Osteocyte (in vitro differentiated cells): ENCODE measurements at regions not wholly inside any gene's neighbourhood (a gene's known extent, or its start where the extent isn't known, plus 50 kb on each side); places are given as distances from the start of the nearest gene placed in this dataset.

Experiments used
- DNase-seq: peaks from one replicate; pipeline ENCODE4 v3.0.0; 2021; ENCODE audit warnings: mixed read lengths; ENCODE audit not compliant: unreplicated experiment; ENCODE audit errors: extremely low spot score
- H3K27ac Mint-ChIP-seq: one replicate; pipeline ENCODE4 v1.8.0; 2021; ENCODE audit warnings: mild to moderate bottlenecking, mixed read lengths; ENCODE audit not compliant: unreplicated experiment
- H3K27me3 Mint-ChIP-seq: one replicate; pipeline ENCODE4 v1.8.0; 2021; ENCODE audit warnings: mixed read lengths; ENCODE audit not compliant: unreplicated experiment
- H3K36me3 Mint-ChIP-seq: one replicate; pipeline ENCODE4 v1.8.0; 2021; ENCODE audit warnings: mixed read lengths; ENCODE audit not compliant: unreplicated experiment
- H3K4me1 Mint-ChIP-seq: one replicate; pipeline ENCODE4 v1.8.0; 2021; ENCODE audit warnings: mixed read lengths; ENCODE audit not compliant: unreplicated experiment
- H3K4me3 Mint-ChIP-seq: one replicate; pipeline ENCODE4 v1.8.0; 2021; ENCODE audit warnings: mild to moderate bottlenecking, moderate library complexity, mixed read lengths; ENCODE audit not compliant: unreplicated experiment
- H3K9me3 Mint-ChIP-seq: one replicate; pipeline ENCODE4 v1.8.0; 2021; ENCODE audit warnings: mixed read lengths; ENCODE audit not compliant: unreplicated experiment
- TF ChIP-seq, protein P1 (sequence below): fragments of 200-600 bp; sonication (generic); IDR thresholded peaks from 2 replicates; pipeline ENCODE4 v1.5.0; 2021; ENCODE audit warnings: antibody characterized with exemption, mild to moderate bottlenecking, moderate library complexity

DNA sequence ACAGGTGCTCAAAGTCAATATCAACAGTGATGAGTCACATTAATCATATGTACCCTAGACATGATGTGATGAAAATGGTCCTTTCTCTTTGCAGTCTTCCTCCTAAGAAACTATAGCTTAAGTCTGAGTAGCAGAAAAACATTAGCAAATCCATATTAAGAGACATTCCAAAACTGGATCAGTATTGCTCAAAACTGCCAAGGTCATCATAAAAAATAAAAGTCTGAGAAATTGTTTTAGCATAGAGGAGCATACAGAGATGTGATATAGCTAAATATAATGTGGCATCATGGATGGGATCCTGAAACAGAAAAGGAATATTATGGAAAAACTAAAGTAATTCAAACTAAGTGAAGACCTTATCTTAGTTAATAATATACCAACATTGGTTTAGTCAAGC is 1316.1 kb downstream of the SUCLG1 start:
- Mint-ChIP-seq H3K27me3 (peaks cover 13% of the 10 kb centered on the region), H3K4me3 (no peak overlapping the region), H3K4me1 (no peaks in the 10 kb centered on the region), H3K27ac (no peak overlapping the region), H3K9me3 (no peaks in the 10 kb centered on the region), H3K36me3 (no peaks in the 10 kb centered on the region)
- DNase-seq, result no peak
- TF ChIP-seq, protein P1, sequence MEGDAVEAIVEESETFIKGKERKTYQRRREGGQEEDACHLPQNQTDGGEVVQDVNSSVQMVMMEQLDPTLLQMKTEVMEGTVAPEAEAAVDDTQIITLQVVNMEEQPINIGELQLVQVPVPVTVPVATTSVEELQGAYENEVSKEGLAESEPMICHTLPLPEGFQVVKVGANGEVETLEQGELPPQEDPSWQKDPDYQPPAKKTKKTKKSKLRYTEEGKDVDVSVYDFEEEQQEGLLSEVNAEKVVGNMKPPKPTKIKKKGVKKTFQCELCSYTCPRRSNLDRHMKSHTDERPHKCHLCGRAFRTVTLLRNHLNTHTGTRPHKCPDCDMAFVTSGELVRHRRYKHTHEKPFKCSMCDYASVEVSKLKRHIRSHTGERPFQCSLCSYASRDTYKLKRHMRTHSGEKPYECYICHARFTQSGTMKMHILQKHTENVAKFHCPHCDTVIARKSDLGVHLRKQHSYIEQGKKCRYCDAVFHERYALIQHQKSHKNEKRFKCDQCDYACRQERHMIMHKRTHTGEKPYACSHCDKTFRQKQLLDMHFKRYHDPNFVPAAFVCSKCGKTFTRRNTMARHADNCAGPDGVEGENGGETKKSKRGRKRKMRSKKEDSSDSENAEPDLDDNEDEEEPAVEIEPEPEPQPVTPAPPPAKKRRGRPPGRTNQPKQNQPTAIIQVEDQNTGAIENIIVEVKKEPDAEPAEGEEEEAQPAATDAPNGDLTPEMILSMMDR, result no peak

DNA sequence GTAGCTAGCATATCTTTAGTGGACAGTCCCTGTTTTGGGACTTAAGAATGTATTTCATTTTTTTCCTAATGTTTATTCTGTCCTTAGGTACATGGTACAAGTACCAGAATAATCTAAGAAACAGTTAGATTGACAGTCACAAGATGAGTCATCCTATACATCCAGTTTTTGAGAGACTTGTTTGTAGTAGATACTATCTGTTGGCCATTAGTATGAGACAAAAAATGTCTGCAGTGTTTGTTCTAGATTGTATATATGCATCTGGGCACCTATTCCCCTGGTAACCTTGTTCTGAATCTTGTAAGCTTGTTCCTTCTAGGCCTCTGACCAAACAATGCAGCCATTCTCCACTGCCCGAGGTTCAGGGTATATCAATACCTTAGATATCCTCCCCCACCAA is 1343.5 kb downstream of the SUCLG1 start:
- TF ChIP-seq, protein P1, result no peak
- Mint-ChIP-seq H3K4me1 (peaks cover 4% of the 10 kb centered on the region), H3K9me3 (no peaks in the 10 kb centered on the region), H3K27ac (no peak overlapping the region), H3K4me3 (no peak overlapping the region), H3K36me3 (no peaks in the 10 kb centered on the region), H3K27me3 (no peaks in the 10 kb centered on the region)
- DNase-seq, result no peak

DNA sequence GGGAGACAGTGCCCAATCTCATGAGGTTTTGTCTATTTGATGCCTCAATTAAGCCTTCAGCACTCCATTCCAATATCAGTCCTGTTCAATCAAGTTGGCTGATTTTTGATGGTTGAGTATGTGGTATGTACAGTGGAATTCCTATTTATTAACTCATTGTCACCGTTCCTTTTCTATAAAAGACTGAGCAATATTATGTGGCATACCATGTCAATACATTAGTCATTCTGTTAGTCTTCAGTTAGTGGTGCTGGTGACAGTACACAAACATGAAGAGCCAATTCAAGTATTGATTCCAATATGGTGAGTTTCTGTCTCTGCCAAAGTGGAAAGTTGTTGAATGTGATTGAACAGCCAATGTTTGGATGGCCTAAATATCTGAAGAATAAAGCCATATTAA is 1343.9 kb downstream of the SUCLG1 start:
- H3K4me3 Mint-ChIP-seq, result no peak overlapping the region
- DNase-seq, result no peak
- H3K27me3 Mint-ChIP-seq, result no peaks in the 10 kb centered on the region
- no peaks in the 10 kb centered on the region for H3K9me3 Mint-ChIP-seq
- TF ChIP-seq, protein P1, result no peak
- no peak overlapping the region for H3K27ac Mint-ChIP-seq
- H3K36me3 Mint-ChIP-seq, result no peaks in the 10 kb centered on the region
- H3K4me1 Mint-ChIP-seq, result peaks cover 4% of the 10 kb centered on the region

DNA sequence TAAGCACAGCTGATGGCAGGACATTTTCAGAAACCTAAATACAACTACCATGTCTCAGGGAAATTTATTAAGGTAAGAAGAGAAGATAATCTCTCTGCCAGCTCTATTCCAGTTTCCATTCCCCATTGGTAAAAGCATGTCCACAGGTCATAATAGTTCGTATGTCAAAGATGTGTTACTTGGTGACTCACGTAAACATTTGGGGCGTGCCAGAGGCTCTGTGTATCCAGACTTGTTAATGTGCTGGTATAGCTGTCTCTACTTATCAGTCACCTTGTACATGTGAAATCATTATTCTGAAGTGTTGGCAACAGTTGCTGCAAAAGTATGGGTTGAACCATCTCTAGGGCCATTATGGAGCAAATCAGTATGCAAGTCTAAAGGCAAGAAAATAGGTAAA is 1345.1 kb downstream of the SUCLG1 start:
- no peak for DNase-seq
- Mint-ChIP-seq H3K4me3 (no peak overlapping the region), H3K4me1 (peaks cover 4% of the 10 kb centered on the region), H3K9me3 (peaks cover 5% of the 10 kb centered on the region), H3K36me3 (peaks cover 2% of the 10 kb centered on the region), H3K27me3 (no peaks in the 10 kb centered on the region), H3K27ac (no peak overlapping the region)
- TF ChIP-seq, protein P1, result no peak

DNA sequence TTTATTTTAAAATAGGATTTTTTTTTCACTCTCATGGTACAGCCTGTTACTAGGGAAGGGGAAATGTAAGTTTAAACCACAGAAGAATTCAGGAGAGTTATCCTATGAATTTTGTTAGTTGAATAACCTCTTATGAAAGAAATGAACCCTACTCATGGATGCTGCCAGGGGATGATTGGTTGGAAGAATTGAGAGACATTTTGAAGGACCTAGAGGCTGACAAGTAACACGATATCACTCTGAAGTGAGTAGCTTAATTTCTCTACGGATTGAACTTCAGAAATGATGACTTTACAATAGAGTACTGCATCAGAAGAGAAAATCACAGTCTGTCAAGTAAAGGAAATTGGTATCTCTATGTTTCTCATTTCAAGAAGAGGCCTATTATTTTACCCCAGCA is 1346.2 kb downstream of the SUCLG1 start:
- H3K4me3 Mint-ChIP-seq, result no peak overlapping the region
- H3K36me3 Mint-ChIP-seq, result peaks cover 2% of the 10 kb centered on the region
- no peak overlapping the region for H3K27ac Mint-ChIP-seq
- no peaks in the 10 kb centered on the region for H3K27me3 Mint-ChIP-seq
- H3K4me1 Mint-ChIP-seq, result peaks cover 4% of the 10 kb centered on the region
- peaks cover 5% of the 10 kb centered on the region for H3K9me3 Mint-ChIP-seq
- DNase-seq, result no peak
- TF ChIP-seq, protein P1, result no peak
